Naive thymus-derived CD8-positive, alpha-beta T cell (primary cell): ENCODE measurements at regions not wholly inside any gene's neighbourhood (a gene's known extent, or its start where the extent isn't known, plus 50 kb on each side); places are given as distances from the start of the nearest gene placed in this dataset.

Experiments
- ATAC-seq, 2 donors: fragments of 150-1000 bp; cut with Tn5 transposase in 1 of 2; sonication (Bioruptor Pico), chemical (Tn5 transposase) in 1 of 2; 1 replicate in 1 of 2; 2 replicates in 1 of 2; pipeline ENCODE4 v1.10.0; 2021; ENCODE audit warnings: mild to moderate bottlenecking in 2 of 2, moderate library complexity in 2 of 2
- POLR2A ChIA-PET: fragments of 350-600 bp; sonication (Branson Sonifier 250); formaldehyde crosslinking; loops from one replicate; lab custom pipeline; 2021; ENCODE audit warnings: antibody characterized with exemption; lab: Charles Lee
- DNase-seq, 10 donors: peaks; one replicate each; pipeline versions ENCODE4 v3.0.0 to v3.0.0-alpha.2; 2020 to 2022
- H3K27ac Mint-ChIP-seq, 10 donors: one replicate each; pipeline ENCODE4 v1.8.0; 2020 to 2022; ENCODE audit warnings: mild to moderate bottlenecking in 10 of 10, mixed read lengths in 10 of 10, moderate library complexity in 4 of 10, inconsistent platforms in 1 of 10
- H3K27me3 Mint-ChIP-seq, 5 donors: one replicate each; pipeline ENCODE4 v1.8.0; 2021 to 2022; ENCODE audit warnings: mixed read lengths in 5 of 5
- H3K36me3 Mint-ChIP-seq, 3 donors: one replicate each; pipeline ENCODE4 v1.8.0; 2020 to 2022; ENCODE audit warnings: mixed read lengths in 3 of 3, mild to moderate bottlenecking in 2 of 3, inconsistent platforms in 1 of 3
- H3K4me1 Mint-ChIP-seq, 4 donors: one replicate each; pipeline ENCODE4 v1.8.0; 2021 to 2022; ENCODE audit warnings: mixed read lengths in 4 of 4
- H3K4me3 Mint-ChIP-seq, 10 donors: one replicate each; pipeline ENCODE4 v1.8.0; 2020 to 2022; ENCODE audit warnings: mild to moderate bottlenecking in 10 of 10, mixed read lengths in 10 of 10, moderate library complexity in 6 of 10, inconsistent platforms in 1 of 10
- H3K9me3 Mint-ChIP-seq, 9 donors: one replicate each; pipeline ENCODE4 v1.8.0; 2020 to 2022; ENCODE audit warnings: mixed read lengths in 9 of 9, mild to moderate bottlenecking in 3 of 9, inconsistent platforms in 1 of 9, moderate library complexity in 1 of 9

- DNase-seq (no peak), ATAC-seq (no peak)
- H3K9me3 Mint-ChIP-seq = no peaks in the 10 kb centered on the region
- no peaks in the 10 kb centered on the region for H3K27me3 Mint-ChIP-seq
- peaks cover 21 to 38% (median 37%) of the 10 kb centered on the region in 4 donors for H3K4me1 Mint-ChIP-seq
- H3K4me3 Mint-ChIP-seq = peak overlapping the region in 2 of 10 donors; percentile 14 to 71
- no peaks in the 10 kb centered on the region for H3K36me3 Mint-ChIP-seq
- H3K27ac Mint-ChIP-seq = peak overlapping the region in 2 of 10 donors; percentile 21 to 35
- POLR2A ChIA-PET = interaction anchor here (2.8 kb wide), 1 partner anchor 44 kb away, joined by 6 read pairs; no protein-coding TSS in a partner anchor
These were observed 53.0 kb upstream of the KLF3 start for GRCh38 chr4:38610966-38611431.

- Mint-ChIP-seq H3K36me3 (no peaks in the 10 kb centered on the region), H3K27me3 (no peaks in the 10 kb centered on the region), H3K27ac (no peak overlapping the region), H3K9me3 (no peaks in the 10 kb centered on the region), H3K4me1 (peaks cover 17 to 33% (median 31%) of the 10 kb centered on the region in 4 donors), H3K4me3 (no peak overlapping the region)
- POLR2A ChIA-PET = interaction anchor here (1.3 to 2.8 kb wide), 2 partner anchors 11 to 43 kb away, joined by 3 to 6 read pairs; no protein-coding TSS in a partner anchor
- no peak for DNase-seq
- ATAC-seq = no peak
These were observed 52.3 kb upstream of the KLF3 start for GRCh38 chr4:38611676-38612075.

- no peaks in the 10 kb centered on the region for H3K9me3 Mint-ChIP-seq
- no peaks in the 10 kb centered on the region for H3K36me3 Mint-ChIP-seq
- H3K27me3 Mint-ChIP-seq = no peaks in the 10 kb centered on the region
- POLR2A ChIA-PET = interaction anchor here (0.9 to 1.3 kb wide), 2 partner anchors 10 to 50 kb away, joined by 3 read pairs; no protein-coding TSS in a partner anchor
- ATAC-seq = no peak
- peak overlapping the region in 1 of 10 donors; percentile 22 for H3K27ac Mint-ChIP-seq
- H3K4me1 Mint-ChIP-seq = peaks cover 13 to 36% (median 26%) of the 10 kb centered on the region in 4 donors
- no peak for DNase-seq
- no peak overlapping the region for H3K4me3 Mint-ChIP-seq
These were observed 51.2 kb upstream of the KLF3 start for GRCh38 chr4:38612646-38613414.
